ENCODE measurements at regions not wholly inside any gene's neighbourhood (a gene's known extent, or its start where the extent isn't known, plus 50 kb on each side); places are given as distances from the start of the nearest gene placed in this dataset.

- TF ChIP-seq CTCF (IDR thresholded peaks at IDR 0.05) (no peak), POLR2A (IDR thresholded peaks at IDR 0.05) (no peak)
These were observed 1106.4 kb downstream of the AMY1C start for GRCh38 chr1:104856091-104856490.
